ENCODE measurements at regions not wholly inside any gene's neighbourhood (a gene's known extent, or its start where the extent isn't known, plus 50 kb on each side); places are given as distances from the start of the nearest gene placed in this dataset.

DNA sequence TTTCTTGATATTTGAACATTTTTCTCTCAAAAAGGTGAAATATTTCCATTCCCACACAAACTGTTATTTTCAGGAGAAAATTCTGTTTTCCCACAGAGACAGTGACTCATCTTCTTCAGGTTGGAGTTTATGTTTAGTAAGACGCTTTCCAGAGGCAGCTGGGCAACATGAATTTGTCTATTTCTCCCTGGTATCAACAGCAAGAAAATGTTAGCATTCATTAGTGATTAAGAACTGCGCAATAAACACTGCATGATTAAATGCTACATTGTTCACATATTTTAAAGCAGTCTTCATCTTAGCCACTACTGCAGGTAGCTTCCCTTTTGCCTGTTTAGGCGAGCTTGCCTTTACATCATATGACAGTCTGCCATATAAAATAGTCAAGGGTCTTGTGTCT, 295.7 kb downstream of the C6orf118 start:
- TF ChIP-seq YY1 (IDR thresholded peaks at IDR 0.05; ENCODE audit: extremely low read depth, insufficient replicate concordance, low read depth, low read length) (no peak), POLR2AphosphoS5 (IDR thresholded peaks at IDR 0.05; ENCODE audit: low read depth, low read length) (no peak), ZNF274 (IDR thresholded peaks at IDR 0.05; ENCODE audit: low read depth, low read length) (no peak), POLR2A (IDR thresholded peaks at IDR 0.05; ENCODE audit: borderline replicate concordance, extremely low read depth, insufficient read depth, insufficient read length) (no peak)
- TF ChIP-seq, protein P1, sequence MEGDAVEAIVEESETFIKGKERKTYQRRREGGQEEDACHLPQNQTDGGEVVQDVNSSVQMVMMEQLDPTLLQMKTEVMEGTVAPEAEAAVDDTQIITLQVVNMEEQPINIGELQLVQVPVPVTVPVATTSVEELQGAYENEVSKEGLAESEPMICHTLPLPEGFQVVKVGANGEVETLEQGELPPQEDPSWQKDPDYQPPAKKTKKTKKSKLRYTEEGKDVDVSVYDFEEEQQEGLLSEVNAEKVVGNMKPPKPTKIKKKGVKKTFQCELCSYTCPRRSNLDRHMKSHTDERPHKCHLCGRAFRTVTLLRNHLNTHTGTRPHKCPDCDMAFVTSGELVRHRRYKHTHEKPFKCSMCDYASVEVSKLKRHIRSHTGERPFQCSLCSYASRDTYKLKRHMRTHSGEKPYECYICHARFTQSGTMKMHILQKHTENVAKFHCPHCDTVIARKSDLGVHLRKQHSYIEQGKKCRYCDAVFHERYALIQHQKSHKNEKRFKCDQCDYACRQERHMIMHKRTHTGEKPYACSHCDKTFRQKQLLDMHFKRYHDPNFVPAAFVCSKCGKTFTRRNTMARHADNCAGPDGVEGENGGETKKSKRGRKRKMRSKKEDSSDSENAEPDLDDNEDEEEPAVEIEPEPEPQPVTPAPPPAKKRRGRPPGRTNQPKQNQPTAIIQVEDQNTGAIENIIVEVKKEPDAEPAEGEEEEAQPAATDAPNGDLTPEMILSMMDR (IDR thresholded peaks at IDR 0.05 in 2 of 3, conservative IDR thresholded peaks at IDR 0.05 in 1 of 3; ENCODE audit: borderline replicate concordance in 1 of 3, insufficient read depth in 1 of 3, low read depth in 2 of 3, low read length in 2 of 3): no peak
- TF ChIP-seq, protein P2, sequence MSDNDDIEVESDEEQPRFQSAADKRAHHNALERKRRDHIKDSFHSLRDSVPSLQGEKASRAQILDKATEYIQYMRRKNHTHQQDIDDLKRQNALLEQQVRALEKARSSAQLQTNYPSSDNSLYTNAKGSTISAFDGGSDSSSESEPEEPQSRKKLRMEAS (IDR thresholded peaks at IDR 0.05): no peak
- TF ChIP-seq, protein P3, sequence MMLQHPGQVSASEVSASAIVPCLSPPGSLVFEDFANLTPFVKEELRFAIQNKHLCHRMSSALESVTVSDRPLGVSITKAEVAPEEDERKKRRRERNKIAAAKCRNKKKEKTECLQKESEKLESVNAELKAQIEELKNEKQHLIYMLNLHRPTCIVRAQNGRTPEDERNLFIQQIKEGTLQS (IDR thresholded peaks at IDR 0.05): no peak
